CD14-positive monocyte (primary cell): ENCODE measurements at regions not wholly inside any gene's neighbourhood (a gene's known extent, or its start where the extent isn't known, plus 50 kb on each side); places are given as distances from the start of the nearest gene placed in this dataset.

Experiments used
- DNase-seq, 3 donors: peaks; one replicate each; pipeline ENCODE4 v3.0.0-alpha.2; 2011 to 2022
- H2AFZ ChIP-seq: 2 replicates; pipeline ENCODE4 v1.6.0; 2012; ENCODE audit warnings: mild to moderate bottlenecking, low read depth, low read length, inconsistent platforms; ENCODE audit not compliant: insufficient read depth, poor library complexity, severe bottlenecking
- H3K27ac ChIP-seq, 2 donors: 1 replicate in 1 of 2; 2 replicates in 1 of 2; pipeline ENCODE4 v1.5.1; 2012 to 2013; ENCODE audit warnings: low read length in 2 of 2, control low read depth in 1 of 2, inconsistent platforms in 1 of 2, low read depth in 1 of 2, mild to moderate bottlenecking in 1 of 2
- H3K27me3 ChIP-seq, 2 donors: one replicate each; pipeline versions ENCODE4 v1.6.0 to v1.6.1; 2011 to 2013; ENCODE audit warnings: low read length in 2 of 2; ENCODE audit not compliant: control insufficient read depth in 2 of 2, insufficient read depth in 2 of 2
- H3K36me3 ChIP-seq, 2 donors: replicated peaks in 1 of 2; 1 replicate in 1 of 2; 2 replicates in 1 of 2; pipeline versions ENCODE4 v1.5.1 to v1.6.1; 2012 to 2013; ENCODE audit warnings: low read length in 2 of 2, control low read depth in 1 of 2, inconsistent platforms in 1 of 2, mild to moderate bottlenecking in 1 of 2; ENCODE audit not compliant: insufficient read depth in 2 of 2, control insufficient read depth in 1 of 2
- H3K4me1 ChIP-seq, 2 donors: 1 replicate in 1 of 2; 2 replicates in 1 of 2; pipeline versions ENCODE4 v1.5.1 to v1.6.1; 2012 to 2013; ENCODE audit warnings: low read length in 2 of 2, control low read depth in 1 of 2, inconsistent platforms in 1 of 2, mild to moderate bottlenecking in 1 of 2, moderate library complexity in 1 of 2; ENCODE audit not compliant: insufficient read depth in 2 of 2, control insufficient read depth in 1 of 2
- H3K4me2 ChIP-seq: replicated peaks from 2 replicates; pipeline ENCODE3; 2012; ENCODE audit warnings: low read length, moderate library complexity, mild to moderate bottlenecking; ENCODE audit not compliant: poor library complexity, severe bottlenecking; ENCODE audit errors: extremely low read depth
- H3K4me3 ChIP-seq, 3 experiments: fragments of 200-600 bp in 1 of 3; sonication (generic) in 1 of 3; replicated peaks in 1 of 3; 1 replicate in 2 of 3; 2 replicates in 1 of 3; pipeline ENCODE4 v1.5.1; 2011 to 2013; ENCODE audit warnings: low read length in 3 of 3, mild to moderate bottlenecking in 3 of 3, control low read depth in 2 of 3, low read depth in 2 of 3, inconsistent platforms in 1 of 3, moderate library complexity in 1 of 3
- H3K79me2 ChIP-seq: 2 replicates; pipeline ENCODE4 v1.6.0; 2012; ENCODE audit warnings: mild to moderate bottlenecking, control low read depth, inconsistent platforms, low read length, moderate library complexity; ENCODE audit not compliant: insufficient read depth
- H3K9ac ChIP-seq: 2 replicates; pipeline ENCODE4 v1.6.0; 2017; ENCODE audit warnings: low read length, mild to moderate bottlenecking; ENCODE audit not compliant: insufficient read depth, poor library complexity, severe bottlenecking
- H3K9me3 ChIP-seq, 2 donors: replicated peaks in 1 of 2; 1 replicate in 1 of 2; 2 replicates in 1 of 2; pipeline versions ENCODE4 v1.5.1 to v1.6.1; 2012 to 2013; ENCODE audit warnings: low read length in 2 of 2, control low read depth in 1 of 2; ENCODE audit not compliant: control insufficient read depth in 1 of 2, insufficient read depth in 1 of 2
- H4K20me1 ChIP-seq: 2 replicates; pipeline ENCODE4 v1.6.0; 2012; ENCODE audit warnings: mild to moderate bottlenecking, low read length, control low read depth, moderate library complexity; ENCODE audit not compliant: insufficient read depth
- H3K27ac Mint-ChIP-seq, 7 donors: one replicate each; pipeline ENCODE4 v1.8.0; 2020; ENCODE audit warnings: mild to moderate bottlenecking in 7 of 7, mixed read lengths in 7 of 7, moderate library complexity in 6 of 7, inconsistent platforms in 2 of 7
- H3K27me3 Mint-ChIP-seq, 3 donors: one replicate each; pipeline ENCODE4 v1.8.0; 2021 to 2022; ENCODE audit warnings: low read depth in 3 of 3, mild to moderate bottlenecking in 3 of 3, mixed read lengths in 3 of 3, moderate library complexity in 3 of 3, inconsistent platforms in 1 of 3
- H3K36me3 Mint-ChIP-seq, 2 donors: one replicate each; pipeline ENCODE4 v1.8.0; 2020; ENCODE audit warnings: mixed read lengths in 2 of 2, inconsistent platforms in 1 of 2, mild to moderate bottlenecking in 1 of 2
- H3K4me1 Mint-ChIP-seq: one replicate; pipeline ENCODE4 v1.8.0; 2020; ENCODE audit warnings: mild to moderate bottlenecking, mixed read lengths
- H3K4me3 Mint-ChIP-seq, 2 donors: one replicate each; pipeline ENCODE4 v1.8.0; 2020; ENCODE audit warnings: mild to moderate bottlenecking in 2 of 2, mixed read lengths in 2 of 2, moderate library complexity in 1 of 2
- H3K9me3 Mint-ChIP-seq, 7 donors: one replicate each; pipeline ENCODE4 v1.8.0; 2020 to 2022; ENCODE audit warnings: mixed read lengths in 7 of 7, mild to moderate bottlenecking in 6 of 7, moderate library complexity in 6 of 7, inconsistent platforms in 2 of 7
- WGBS: methylation state at CpG from one replicate; pipeline ENCODE4 v1.1.5; 2013; ENCODE audit warnings: missing lambda C conversion rate; ENCODE audit not compliant: insufficient coverage; 5-methylcytosine and 5-hydroxymethylcytosine counted together
- intact Hi-C, 2 donors: fragments of 100-400 bp; cut with micrococcal nuclease; formaldehyde crosslinking; loops; one replicate each; pipeline versions ENCODE4 v1.15.0 to v1.15.1; 2023
- TF ChIP-seq, protein P1 (sequence below): fragments of 200-600 bp; IDR thresholded peaks from one replicate; pipeline ENCODE4 v1.8.0; 2022; ENCODE audit warnings: antibody characterized with exemption, mild to moderate bottlenecking

DNA sequence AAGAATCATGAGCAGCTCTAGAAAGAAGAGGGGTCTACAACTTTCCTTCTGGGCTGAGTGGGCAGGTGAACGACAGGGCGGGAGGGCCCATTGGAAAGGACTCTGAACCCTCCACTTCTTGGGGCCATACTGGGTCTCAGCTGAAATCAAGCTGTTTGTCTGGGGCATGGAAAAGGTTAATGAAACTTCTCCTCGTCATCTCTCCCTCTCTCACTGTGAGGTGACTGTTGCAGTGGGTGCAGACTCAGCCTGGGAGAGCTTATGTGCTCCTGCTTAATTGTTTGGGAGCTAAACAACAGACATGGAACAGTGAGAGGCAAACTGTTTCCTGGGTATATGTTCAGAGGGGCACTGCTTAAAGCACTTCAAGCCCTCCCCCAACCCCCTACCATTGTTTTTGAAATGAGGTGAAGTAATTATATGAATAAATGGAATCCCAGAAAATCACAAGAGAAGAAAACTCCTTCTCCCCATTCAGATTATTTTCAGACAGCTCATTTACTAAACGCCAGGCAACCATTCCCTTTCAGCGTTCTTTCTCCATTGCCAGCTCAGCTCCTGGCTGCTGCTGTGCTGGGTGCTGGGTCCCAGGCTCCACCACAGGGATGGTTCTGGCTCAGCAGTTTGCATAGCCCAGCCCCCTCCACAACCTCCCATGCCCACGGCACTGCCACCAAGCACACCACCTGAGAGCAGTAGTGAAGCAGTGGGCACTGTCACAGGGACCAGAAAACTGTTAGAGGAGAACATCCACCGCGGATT lies 444.9 kb upstream of the TBL1XR1 start:
- H3K4me2 ChIP-seq: no peak overlapping the region
- Mint-ChIP-seq H3K9me3 (peaks cover 0 to 5% (median 0%) of the 10 kb centered on the region in 7 donors), H3K27ac (no peak overlapping the region), H3K27me3 (peaks cover 0 to 4% (median 0%) of the 10 kb centered on the region in 3 donors), H3K4me1 (peaks cover 18% of the 10 kb centered on the region), H3K4me3 (no peak overlapping the region), H3K36me3 (peaks cover 0 to 2% of the 10 kb centered on the region in 2 donors)
- WGBS: 40% methylated on average over 2 of the region's 8 CpGs
- H2AFZ ChIP-seq: peak overlapping the region; percentile 1
- H3K4me1 ChIP-seq: peaks cover 10 to 12% of the 10 kb centered on the region in 2 donors
- no peaks in the 10 kb centered on the region for H4K20me1 ChIP-seq
- TF ChIP-seq, protein P1, sequence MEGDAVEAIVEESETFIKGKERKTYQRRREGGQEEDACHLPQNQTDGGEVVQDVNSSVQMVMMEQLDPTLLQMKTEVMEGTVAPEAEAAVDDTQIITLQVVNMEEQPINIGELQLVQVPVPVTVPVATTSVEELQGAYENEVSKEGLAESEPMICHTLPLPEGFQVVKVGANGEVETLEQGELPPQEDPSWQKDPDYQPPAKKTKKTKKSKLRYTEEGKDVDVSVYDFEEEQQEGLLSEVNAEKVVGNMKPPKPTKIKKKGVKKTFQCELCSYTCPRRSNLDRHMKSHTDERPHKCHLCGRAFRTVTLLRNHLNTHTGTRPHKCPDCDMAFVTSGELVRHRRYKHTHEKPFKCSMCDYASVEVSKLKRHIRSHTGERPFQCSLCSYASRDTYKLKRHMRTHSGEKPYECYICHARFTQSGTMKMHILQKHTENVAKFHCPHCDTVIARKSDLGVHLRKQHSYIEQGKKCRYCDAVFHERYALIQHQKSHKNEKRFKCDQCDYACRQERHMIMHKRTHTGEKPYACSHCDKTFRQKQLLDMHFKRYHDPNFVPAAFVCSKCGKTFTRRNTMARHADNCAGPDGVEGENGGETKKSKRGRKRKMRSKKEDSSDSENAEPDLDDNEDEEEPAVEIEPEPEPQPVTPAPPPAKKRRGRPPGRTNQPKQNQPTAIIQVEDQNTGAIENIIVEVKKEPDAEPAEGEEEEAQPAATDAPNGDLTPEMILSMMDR: no peak
- no peak for DNase-seq
- H3K36me3 ChIP-seq: no peaks in the 10 kb centered on the region
- H3K9ac ChIP-seq: no peak overlapping the region
- intact Hi-C loops: no loop called here
- no peaks in the 10 kb centered on the region for H3K79me2 ChIP-seq
- no peak overlapping the region for H3K4me3 ChIP-seq
- H3K9me3 ChIP-seq: no peaks in the 10 kb centered on the region
- H3K27ac ChIP-seq: no peak overlapping the region
- no peaks in the 10 kb centered on the region for H3K27me3 ChIP-seq

DNA sequence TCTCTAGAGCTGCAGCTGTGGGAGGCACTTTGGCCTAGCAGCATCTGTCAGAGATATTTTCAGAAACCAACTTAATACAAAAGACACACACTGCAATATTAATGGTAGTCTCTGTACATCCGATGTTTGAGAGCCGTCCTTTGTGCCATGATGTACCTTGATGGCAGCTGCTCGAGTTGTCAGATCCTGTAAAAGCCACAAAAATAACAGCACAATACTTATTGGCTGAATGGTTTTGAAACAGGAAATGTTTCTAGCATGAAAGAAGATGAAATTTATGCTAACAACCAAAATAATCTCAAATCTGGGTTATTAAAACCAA lies 445.5 kb upstream of the TBL1XR1 start:
- Mint-ChIP-seq H3K27me3 (peaks cover 0 to 5% (median 0%) of the 10 kb centered on the region in 3 donors), H3K4me1 (peaks cover 24% of the 10 kb centered on the region), H3K36me3 (peaks cover 0 to 2% of the 10 kb centered on the region in 2 donors), H3K9me3 (peaks cover 0 to 5% (median 0%) of the 10 kb centered on the region in 7 donors), H3K4me3 (no peak overlapping the region), H3K27ac (no peak overlapping the region)
- Histone ChIP-seq H3K4me1 (peaks cover 14 to 17% of the 10 kb centered on the region in 2 donors), H3K4me3 (no peak overlapping the region), H3K36me3 (no peaks in the 10 kb centered on the region), H3K9me3 (no peaks in the 10 kb centered on the region), H3K4me2 (no peak overlapping the region), H3K9ac (no peak overlapping the region), H2AFZ (peak overlapping the region; percentile 1), H3K27ac (no peak overlapping the region), H4K20me1 (no peaks in the 10 kb centered on the region), H3K79me2 (no peaks in the 10 kb centered on the region), H3K27me3 (no peaks in the 10 kb centered on the region)
- no peak for DNase-seq
- intact Hi-C loops: no loop called here
- TF ChIP-seq, protein P1: no peak
- no CpG with 5 or more reads among the region's 3 CpGs for WGBS
